GM12872 (cell line): ENCODE measurements at regions not wholly inside any gene's neighbourhood (a gene's known extent, or its start where the extent isn't known, plus 50 kb on each side); places are given as distances from the start of the nearest gene placed in this dataset.

Experiments used
- TF ChIP-seq, protein P1 (sequence below): IDR thresholded peaks from 3 replicates; pipeline ENCODE4 v1.5.1; 2011; ENCODE audit warnings: low read depth, mild to moderate bottlenecking, low read length, moderate library complexity; ENCODE audit not compliant: insufficient read depth

DNA sequence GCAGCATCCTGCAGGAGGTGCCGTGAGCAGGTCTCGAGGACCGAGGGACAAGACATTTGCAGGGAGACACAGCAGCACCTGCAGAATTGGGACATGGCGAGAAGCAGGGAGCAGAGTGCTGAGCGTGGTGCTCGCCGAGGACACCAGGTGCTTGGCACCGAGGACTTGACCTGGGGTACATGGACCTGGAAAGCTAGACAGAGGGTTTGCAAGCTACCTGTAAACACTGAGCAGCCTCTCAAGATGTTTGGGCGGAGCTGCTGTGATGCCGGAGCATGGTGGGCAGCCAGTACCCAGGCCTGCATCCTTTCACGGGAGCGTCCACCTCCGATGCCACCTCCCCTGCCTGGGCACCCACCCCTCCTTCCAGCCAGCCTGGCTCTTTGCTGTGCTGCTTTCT is 773.2 kb downstream of the TBC1D22A start:
- TF ChIP-seq, protein P1, sequence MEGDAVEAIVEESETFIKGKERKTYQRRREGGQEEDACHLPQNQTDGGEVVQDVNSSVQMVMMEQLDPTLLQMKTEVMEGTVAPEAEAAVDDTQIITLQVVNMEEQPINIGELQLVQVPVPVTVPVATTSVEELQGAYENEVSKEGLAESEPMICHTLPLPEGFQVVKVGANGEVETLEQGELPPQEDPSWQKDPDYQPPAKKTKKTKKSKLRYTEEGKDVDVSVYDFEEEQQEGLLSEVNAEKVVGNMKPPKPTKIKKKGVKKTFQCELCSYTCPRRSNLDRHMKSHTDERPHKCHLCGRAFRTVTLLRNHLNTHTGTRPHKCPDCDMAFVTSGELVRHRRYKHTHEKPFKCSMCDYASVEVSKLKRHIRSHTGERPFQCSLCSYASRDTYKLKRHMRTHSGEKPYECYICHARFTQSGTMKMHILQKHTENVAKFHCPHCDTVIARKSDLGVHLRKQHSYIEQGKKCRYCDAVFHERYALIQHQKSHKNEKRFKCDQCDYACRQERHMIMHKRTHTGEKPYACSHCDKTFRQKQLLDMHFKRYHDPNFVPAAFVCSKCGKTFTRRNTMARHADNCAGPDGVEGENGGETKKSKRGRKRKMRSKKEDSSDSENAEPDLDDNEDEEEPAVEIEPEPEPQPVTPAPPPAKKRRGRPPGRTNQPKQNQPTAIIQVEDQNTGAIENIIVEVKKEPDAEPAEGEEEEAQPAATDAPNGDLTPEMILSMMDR: no peak

DNA sequence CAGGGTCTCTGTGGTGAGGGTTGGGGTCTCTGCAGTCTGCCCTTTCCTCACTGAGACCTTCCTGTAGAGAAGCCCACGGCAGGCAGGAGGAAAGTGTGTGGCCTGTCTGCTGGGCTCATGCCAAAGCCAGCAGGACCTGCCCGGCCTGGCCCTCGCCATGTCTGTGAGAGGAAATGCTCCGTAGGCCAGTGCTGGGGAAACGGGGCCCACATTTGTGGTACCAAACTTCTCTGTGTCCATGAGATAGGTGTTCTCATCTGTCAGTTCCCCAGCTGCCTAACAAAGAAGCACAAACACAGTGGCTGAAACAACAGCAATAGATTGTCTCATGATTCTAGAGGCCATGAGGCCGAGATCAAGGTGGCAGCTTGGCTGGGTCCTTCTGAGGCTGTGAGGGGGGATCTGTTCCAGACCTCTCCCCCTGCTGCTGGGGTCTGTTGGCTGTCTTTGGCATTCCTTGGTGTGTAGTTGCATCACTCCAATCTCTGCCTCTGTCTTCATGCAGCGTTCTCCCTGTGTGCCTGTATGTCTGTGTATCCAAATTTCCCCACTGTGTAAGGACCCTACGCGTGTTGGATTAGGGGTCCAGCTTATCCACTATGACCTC is 772.5 kb downstream of the TBC1D22A start:
- TF ChIP-seq, protein P1: no peak

DNA sequence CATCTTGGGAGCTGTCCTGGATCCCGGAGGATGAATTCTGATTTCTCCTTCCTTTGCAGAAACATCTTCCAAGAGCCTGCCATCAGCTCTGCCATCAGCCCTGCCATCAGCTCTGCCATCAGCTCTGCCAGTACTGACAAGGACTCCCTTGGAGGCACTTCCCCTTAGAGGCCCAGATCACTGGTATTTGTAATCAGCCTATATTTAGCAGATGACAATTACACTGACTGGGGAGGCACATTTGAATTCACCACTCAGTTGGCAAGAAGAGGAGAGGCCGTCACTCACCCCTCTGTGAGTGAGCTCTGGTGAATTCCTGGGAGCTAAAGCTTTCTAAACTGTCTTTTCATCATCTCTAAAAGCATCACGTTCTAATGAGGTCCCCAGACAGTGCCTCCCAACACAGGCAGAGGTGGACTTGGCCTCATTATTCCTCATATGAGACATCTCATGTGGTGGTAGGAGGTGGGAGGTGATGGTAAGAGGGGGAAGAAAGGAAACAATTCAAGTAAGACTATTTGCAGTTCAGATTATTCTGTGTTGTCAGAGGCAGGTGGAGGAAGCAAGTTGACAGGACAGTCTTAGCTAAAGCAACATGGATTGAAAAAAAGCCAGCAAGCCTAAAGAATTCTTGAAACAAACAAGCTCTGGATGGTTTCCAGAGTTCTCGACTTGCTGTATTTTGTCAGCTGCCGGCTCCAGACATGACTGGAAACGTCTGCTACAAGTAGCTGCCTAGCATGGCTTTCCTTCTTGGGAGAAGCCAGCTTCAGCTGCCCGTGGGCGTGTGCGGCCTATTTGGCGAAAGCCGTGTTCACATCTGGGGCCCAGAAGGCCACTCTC is 771.7 kb downstream of the TBC1D22A start:
- TF ChIP-seq, protein P1: no peak

DNA sequence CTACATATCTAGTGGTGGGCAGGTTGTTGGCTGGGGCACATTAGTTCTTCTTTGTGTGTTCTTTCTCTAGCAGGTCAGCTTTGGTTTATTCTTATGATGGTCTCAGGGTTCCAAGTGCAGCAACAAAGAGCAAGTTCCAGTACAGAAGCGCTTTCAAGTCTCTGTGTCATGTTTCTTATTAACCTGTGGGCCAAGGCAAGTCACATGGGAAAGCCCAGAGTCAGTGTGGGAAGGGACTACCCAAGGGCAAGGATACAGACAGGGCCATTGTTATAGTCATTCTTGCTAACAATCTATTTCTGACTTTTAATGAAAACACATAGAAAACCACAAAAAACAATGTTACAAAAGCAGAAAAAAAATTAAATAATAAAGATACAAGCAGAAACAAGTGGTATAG is 754.6 kb downstream of the TBC1D22A start:
- TF ChIP-seq, protein P1: no peak

DNA sequence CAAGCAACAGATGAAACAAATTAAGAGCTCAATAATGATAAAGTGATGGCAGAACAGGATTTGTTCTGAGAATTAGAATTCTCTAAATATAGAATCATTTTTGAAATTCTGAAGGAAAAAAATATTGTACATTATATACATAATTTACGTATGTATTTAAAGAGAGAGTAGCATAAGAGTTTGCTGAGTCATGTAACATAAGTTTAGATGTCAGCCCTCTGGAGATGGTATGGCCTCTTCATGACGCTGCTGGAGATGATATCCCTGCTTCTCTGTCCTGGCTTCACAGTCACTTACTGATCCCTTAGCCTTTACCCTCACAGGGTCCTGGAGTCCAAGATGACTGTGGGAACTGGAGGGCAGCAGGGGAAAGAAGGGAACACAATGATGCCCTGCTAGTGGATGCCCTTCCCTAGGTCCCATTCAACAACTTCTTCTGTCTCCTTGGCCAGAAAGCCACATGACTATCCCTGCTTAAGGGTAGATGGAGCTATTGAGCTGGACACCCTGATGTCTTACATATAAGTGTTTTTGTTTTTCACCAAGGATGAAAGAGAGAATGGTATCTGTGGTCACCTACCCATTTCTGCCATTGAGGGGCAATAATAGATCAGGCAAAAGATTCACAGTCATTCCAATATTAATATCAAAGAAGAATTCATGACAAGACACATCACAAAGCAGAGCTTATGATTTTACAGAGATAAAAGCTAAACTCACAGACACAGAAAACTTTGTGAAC is 753.1 kb downstream of the TBC1D22A start:
- TF ChIP-seq, protein P1: no peak

DNA sequence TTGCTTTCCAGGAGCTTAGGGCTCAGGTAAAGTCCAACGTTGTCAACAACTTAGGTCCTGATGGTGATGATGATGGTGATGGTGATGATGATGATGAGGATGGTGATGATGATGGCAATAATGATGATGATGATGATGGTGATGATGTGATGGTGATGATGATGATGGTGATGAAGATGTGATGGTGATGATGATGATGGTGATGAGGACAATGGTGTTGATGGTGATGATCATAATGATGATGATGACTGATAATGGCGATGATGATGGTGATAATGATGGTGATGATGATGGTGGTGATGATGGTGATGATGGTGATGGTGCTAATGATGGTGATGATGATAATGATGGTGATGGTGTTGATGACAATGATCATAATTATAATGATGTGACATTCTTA is 750.2 kb downstream of the TBC1D22A start:
- TF ChIP-seq, protein P1: no peak

DNA sequence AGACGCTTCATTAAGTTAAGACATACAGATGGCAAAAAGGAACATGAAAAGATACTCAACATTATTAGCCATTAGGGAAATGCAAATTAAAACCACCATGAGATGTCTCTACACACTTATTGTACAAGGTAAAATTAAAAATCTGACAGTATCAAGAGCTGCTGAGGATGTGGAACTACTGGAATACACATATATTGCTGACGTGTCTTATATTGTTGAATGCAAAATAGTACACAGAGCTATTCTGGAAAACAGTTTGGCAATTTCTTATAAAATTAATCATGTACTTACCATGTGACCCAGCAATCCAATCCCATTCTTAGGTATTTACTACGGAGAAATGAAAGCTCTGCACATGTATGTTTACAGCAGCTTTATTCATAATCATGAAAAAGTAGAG is 742.5 kb downstream of the TBC1D22A start:
- TF ChIP-seq, protein P1: no peak
